ENCODE measurements at regions not wholly inside any gene's neighbourhood (a gene's known extent, or its start where the extent isn't known, plus 50 kb on each side); places are given as distances from the start of the nearest gene placed in this dataset.

DNA sequence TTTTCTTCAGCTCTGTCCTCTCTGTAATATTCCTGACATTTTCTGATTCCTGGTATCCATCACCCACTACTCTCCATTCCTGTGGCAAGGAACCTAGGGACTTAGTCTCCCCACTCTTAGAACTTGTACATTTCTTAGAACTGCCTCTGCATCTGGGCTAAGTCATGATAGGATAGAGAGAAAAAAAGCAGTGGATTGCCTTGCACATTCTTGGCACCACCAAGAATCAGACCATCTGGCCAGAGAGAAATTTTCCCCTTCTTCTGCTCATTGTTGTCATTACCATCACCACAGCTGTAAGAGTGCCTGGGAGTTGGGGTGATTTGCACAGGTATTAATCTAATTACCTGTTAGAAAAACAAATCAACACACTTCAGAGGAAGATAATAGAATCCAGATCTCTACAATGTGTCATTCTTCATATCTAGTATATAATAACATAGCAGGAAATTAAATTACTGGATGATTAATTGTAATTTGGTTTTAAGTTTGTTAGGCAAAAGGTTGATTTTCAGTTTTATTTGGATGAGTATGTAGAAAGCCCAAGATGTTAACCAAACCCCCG, 264.8 kb upstream of the ZPLD1 start:
- TF ChIP-seq, protein P1, sequence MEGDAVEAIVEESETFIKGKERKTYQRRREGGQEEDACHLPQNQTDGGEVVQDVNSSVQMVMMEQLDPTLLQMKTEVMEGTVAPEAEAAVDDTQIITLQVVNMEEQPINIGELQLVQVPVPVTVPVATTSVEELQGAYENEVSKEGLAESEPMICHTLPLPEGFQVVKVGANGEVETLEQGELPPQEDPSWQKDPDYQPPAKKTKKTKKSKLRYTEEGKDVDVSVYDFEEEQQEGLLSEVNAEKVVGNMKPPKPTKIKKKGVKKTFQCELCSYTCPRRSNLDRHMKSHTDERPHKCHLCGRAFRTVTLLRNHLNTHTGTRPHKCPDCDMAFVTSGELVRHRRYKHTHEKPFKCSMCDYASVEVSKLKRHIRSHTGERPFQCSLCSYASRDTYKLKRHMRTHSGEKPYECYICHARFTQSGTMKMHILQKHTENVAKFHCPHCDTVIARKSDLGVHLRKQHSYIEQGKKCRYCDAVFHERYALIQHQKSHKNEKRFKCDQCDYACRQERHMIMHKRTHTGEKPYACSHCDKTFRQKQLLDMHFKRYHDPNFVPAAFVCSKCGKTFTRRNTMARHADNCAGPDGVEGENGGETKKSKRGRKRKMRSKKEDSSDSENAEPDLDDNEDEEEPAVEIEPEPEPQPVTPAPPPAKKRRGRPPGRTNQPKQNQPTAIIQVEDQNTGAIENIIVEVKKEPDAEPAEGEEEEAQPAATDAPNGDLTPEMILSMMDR (conservative IDR thresholded peaks at IDR 0.05; ENCODE audit: low read length) = no peak
- no peak for TF ChIP-seq EZH2phosphoT487 (IDR thresholded peaks at IDR 0.05; ENCODE audit: borderline replicate concordance)
- no peak overlapping the region for H3K4me3 ChIP-seq (ENCODE audit: low read length, poor library complexity, severe bottlenecking)
- no peak overlapping the region for H3K4me2 ChIP-seq (ENCODE audit: low read depth, low read length, poor library complexity, severe bottlenecking)
- H3F3A ChIP-seq (ENCODE audit: low read depth) = no peaks in the 10 kb centered on the region
- no peaks in the 10 kb centered on the region for H3K4me1 ChIP-seq (ENCODE audit: insufficient read depth, low read length, poor library complexity, severe bottlenecking)
- H3K27me3 ChIP-seq (ENCODE audit: insufficient read depth, low read length, poor library complexity, severe bottlenecking) = no peaks in the 10 kb centered on the region
- H3K9me2 ChIP-seq (replicated peaks; ENCODE audit: low read depth, low read length) = no peaks in the 10 kb centered on the region
- H3K36me3 ChIP-seq (ENCODE audit: insufficient read depth, low read length) = no peaks in the 10 kb centered on the region
- H2AFZ ChIP-seq (ENCODE audit: low read length) = peak overlapping the region; percentile 9
- no peak overlapping the region for H3K9ac ChIP-seq (ENCODE audit: low read depth, low read length, poor library complexity, severe bottlenecking)
- H3K9me3 ChIP-seq (ENCODE audit: insufficient read depth, low read depth, low read length) = no peaks in the 10 kb centered on the region
- no peaks in the 10 kb centered on the region for H3K79me2 ChIP-seq (ENCODE audit: insufficient read depth, low read length)
- no peaks in the 10 kb centered on the region for H4K20me1 ChIP-seq (ENCODE audit: insufficient read depth, low read length, poor library complexity, severe bottlenecking)

DNA sequence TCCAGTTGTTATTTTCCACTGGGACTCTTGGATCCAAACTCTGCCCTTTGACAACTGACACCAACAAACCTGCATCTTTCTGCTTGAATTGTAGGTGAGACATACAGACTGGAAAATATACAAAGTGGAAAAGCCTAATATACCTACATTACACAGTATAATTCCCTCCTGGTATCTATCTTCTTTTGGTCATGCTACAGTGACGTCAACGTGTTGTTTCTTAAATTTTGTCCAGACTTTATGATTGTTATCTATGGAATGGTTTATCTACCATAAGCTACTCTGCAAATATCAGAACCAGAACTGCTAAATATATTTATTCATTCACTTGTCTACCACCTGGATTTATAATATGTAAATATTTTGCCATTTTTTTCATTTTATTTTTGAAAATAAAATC, 264.3 kb upstream of the ZPLD1 start:
- H3K27me3 ChIP-seq (ENCODE audit: insufficient read depth, low read length, poor library complexity, severe bottlenecking) = no peaks in the 10 kb centered on the region
- H3F3A ChIP-seq (ENCODE audit: low read depth) = no peaks in the 10 kb centered on the region
- no peak overlapping the region for H3K4me2 ChIP-seq (ENCODE audit: low read depth, low read length, poor library complexity, severe bottlenecking)
- no peaks in the 10 kb centered on the region for H3K79me2 ChIP-seq (ENCODE audit: insufficient read depth, low read length)
- H2AFZ ChIP-seq (ENCODE audit: low read length) = no peak overlapping the region
- H3K36me3 ChIP-seq (ENCODE audit: insufficient read depth, low read length) = no peaks in the 10 kb centered on the region
- H3K9me2 ChIP-seq (replicated peaks; ENCODE audit: low read depth, low read length) = no peaks in the 10 kb centered on the region
- no peaks in the 10 kb centered on the region for H3K4me1 ChIP-seq (ENCODE audit: insufficient read depth, low read length, poor library complexity, severe bottlenecking)
- H3K9ac ChIP-seq (ENCODE audit: low read depth, low read length, poor library complexity, severe bottlenecking) = no peak overlapping the region
- H3K4me3 ChIP-seq (ENCODE audit: low read length, poor library complexity, severe bottlenecking) = no peak overlapping the region
- TF ChIP-seq, protein P1 (conservative IDR thresholded peaks at IDR 0.05; ENCODE audit: low read length) = no peak
- TF ChIP-seq EZH2phosphoT487 (IDR thresholded peaks at IDR 0.05; ENCODE audit: borderline replicate concordance) = no peak
- H4K20me1 ChIP-seq (ENCODE audit: insufficient read depth, low read length, poor library complexity, severe bottlenecking) = no peaks in the 10 kb centered on the region
- no peaks in the 10 kb centered on the region for H3K9me3 ChIP-seq (ENCODE audit: insufficient read depth, low read depth, low read length)

DNA sequence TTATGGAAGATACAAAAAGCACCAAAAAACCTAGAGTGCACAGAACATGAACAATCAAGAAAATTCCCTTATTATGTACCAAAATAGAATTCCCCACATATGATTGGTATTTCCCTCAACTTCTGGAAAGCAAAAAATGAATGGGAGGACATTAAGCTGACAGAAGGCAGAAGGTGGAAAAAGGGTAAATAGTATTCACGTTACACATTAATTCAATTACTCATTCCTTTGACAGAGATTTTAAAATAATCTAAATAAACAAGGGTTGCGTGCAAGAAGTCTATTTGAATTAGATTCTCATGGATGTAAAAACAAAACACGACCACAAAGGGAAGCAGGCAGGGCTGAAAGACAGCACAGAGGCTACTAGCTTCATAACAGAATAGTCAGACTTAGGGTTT, 260.5 kb upstream of the ZPLD1 start:
- Histone ChIP-seq H3K4me3 (ENCODE audit: low read length, poor library complexity, severe bottlenecking) (no peak overlapping the region), H3K9ac (ENCODE audit: low read depth, low read length, poor library complexity, severe bottlenecking) (no peak overlapping the region), H4K20me1 (ENCODE audit: insufficient read depth, low read length, poor library complexity, severe bottlenecking) (no peaks in the 10 kb centered on the region), H3K9me2 (replicated peaks; ENCODE audit: low read depth, low read length) (no peaks in the 10 kb centered on the region), H3K9me3 (ENCODE audit: insufficient read depth, low read depth, low read length) (no peaks in the 10 kb centered on the region), H3K79me2 (ENCODE audit: insufficient read depth, low read length) (no peaks in the 10 kb centered on the region), H3F3A (ENCODE audit: low read depth) (peaks cover 8% of the 10 kb centered on the region; the same call in 1 of the 2 replicates), H2AFZ (ENCODE audit: low read length) (no peak overlapping the region), H3K27me3 (ENCODE audit: insufficient read depth, low read length, poor library complexity, severe bottlenecking) (no peaks in the 10 kb centered on the region), H3K4me2 (ENCODE audit: low read depth, low read length, poor library complexity, severe bottlenecking) (no peak overlapping the region), H3K36me3 (ENCODE audit: insufficient read depth, low read length) (no peaks in the 10 kb centered on the region), H3K4me1 (ENCODE audit: insufficient read depth, low read length, poor library complexity, severe bottlenecking) (peaks cover 19% of the 10 kb centered on the region)
- no peak for TF ChIP-seq EZH2phosphoT487 (IDR thresholded peaks at IDR 0.05; ENCODE audit: borderline replicate concordance)
- TF ChIP-seq, protein P1 (conservative IDR thresholded peaks at IDR 0.05; ENCODE audit: low read length) = no peak

Data from Loucy (cell line).